ENCODE measurements at regions not wholly inside any gene's neighbourhood (a gene's known extent, or its start where the extent isn't known, plus 50 kb on each side); places are given as distances from the start of the nearest gene placed in this dataset.
"Not testable (repeated sequence)": the region's sequence is repeated elsewhere in the genome, so short reads cannot be mapped to it uniquely, and the experiment has no call there.

DNA sequence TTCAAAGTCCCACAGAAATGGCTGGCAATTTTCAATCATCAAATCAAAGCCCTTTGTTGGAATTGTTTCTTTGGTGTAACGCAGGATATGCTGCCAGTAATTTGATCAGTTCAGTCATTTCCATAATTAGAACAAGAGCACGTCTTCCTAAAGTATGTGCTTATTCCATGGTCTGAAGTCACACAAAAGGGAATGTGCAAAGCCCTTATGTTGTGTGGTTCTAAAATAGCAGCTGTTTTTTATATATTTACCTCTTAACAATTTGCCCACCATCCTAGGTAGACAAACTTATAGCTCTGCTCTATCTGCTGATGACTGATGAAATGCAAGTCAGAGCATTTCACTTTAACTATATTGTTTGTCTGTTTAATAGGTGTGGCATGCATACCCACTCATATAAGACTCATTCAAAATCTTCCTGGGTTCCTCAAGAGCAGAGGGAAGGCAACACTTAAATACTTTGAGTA lies 176.1 kb upstream of the SLC38A2 start:
- DNase-seq (ENCODE audit: low spot score) = peak; percentile 23

DNA sequence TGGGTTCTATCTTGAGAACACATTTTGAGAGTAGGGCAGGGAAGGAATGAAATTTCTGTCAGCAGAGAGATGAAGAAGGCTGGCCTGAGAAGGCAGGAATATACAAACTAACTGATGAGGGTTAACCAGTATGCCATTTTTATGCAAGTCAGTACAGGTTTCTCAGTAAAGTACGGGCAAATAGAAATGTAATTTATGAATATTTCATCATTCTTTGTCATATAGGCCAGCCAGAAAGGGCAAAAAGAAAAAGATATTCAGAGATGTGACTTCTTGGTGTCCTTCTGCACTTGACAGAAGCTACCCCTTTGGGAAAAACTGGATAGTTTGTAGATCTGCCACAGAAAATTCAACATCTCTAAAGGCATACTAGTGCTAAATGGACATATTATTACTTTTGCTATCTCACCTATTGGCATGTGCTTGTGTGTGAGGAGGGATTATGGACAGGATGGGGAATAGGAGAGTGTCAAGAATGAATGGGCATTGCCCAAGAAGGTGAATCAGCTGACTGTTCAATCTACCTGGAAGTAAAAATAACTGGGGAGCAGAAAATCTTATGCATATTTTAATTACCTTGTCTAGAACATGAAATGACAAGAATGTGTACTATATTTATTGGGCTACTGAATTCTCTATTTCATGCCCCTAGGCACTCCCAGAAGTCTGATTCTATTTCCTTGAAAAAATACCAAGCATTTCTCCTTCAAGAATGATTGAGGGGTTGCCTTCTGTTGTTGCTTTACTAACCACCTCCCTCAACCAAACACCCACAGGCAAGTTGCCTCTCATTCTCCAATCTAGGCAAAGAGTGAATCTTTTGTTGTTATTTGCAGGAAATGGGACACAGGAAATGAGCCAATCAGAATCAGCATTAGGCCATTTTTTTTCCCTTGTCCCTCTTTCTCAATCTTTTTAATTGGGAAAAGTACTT lies 175.1 kb upstream of the SLC38A2 start:
- no peak for DNase-seq (ENCODE audit: low spot score)

DNA sequence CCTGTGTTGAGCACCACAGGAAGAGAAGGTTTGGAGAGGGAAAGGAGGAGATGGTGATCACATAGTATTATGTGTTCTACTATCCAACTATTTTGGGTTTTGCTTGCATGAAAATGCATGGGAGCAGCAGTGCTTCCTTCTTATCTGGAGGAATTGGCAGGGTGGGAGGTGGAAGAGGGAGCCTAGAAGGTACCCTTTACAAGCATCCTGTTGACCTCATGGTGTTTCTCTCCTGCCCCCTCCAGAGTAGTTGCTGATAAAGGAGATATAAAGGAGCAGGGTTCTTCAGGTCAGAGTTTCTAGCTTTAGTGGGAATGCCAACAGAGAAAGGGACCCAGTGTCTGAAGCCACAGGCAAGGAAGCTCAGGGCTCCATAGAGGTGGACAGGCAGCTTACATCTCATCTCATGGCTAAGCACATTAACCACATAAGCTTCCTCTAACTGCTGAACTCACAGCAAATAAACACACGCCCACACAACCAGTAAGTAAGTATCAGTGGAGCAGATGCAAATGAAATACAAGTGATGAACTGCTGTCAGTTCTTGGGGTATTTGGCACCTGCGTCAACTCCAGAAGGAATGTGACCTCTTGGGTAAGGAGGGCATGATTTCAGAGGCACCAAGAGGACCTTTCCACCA lies 174.2 kb upstream of the SLC38A2 start:
- peak; percentile 81 for DNase-seq (ENCODE audit: low spot score)

DNA sequence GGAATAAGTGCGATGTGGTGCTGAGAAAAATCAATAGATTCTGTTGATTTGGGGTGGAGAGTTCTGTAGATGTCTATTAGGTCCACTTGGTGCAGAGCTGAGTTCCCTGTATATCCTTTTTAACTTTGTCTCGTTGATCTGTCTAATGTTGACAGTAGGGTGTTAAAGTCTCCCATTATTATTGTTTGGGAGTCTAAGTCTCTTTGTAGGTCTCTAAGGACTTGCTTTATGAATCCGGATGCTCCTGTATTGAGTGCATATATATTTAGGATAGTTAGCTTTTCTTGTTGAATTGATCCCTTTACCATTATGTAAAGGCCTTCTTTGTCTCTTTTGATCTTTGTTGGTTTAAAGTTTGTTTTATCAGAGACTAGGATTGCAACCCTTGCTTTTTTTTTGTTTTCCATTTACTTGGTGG lies 170.8 kb upstream of the SLC38A2 start:
- DNase-seq (ENCODE audit: low spot score) = not testable (repeated sequence)

DNA sequence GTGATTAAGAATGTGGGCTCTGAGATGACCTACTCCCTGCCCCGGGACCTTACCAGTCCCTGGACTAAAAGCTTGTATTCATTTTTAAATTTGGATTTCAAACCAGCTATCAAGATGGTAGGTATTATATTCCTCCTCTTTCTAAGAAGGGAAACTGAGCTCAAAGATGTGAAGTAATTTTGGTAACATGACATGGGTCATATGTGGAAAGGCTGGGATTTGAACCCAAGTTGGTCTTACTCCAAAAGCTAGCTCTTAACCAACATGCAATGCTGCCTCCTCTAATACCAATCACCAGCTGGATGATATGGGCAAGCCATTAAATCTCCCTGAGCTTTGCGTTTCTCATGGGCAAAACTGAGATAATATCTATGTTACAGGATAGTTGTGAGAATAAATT lies 166.4 kb upstream of the SLC38A2 start:
- DNase-seq (ENCODE audit: low spot score) = no peak

DNA sequence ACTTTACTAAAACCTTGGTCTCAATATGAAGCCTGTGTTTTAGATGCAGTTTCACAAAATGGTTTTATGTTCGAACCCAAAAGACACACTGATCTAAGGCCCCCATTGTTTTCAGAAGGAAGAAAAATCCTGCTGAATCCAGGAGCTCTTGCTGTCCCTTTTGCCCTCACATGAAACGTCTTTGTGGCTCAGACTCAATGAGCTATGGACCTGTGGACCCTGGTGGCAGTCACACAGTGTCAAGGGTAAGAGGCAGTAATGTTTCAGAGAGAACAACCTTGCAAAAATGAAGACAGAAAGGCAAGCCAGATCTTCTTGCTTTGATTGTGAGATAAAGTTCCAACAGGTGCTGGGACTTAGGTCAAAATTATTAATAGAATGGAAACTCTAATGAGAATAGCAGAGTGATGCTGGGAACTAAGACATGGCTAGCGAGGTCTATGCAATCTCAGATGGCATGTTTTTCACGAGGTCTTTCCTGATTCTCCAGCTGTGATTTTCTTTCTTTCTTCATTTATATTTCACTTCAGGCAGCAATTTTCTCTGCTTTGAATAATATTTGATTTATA lies 164.9 kb upstream of the SLC38A2 start:
- DNase-seq (ENCODE audit: low spot score) = no peak

DNA sequence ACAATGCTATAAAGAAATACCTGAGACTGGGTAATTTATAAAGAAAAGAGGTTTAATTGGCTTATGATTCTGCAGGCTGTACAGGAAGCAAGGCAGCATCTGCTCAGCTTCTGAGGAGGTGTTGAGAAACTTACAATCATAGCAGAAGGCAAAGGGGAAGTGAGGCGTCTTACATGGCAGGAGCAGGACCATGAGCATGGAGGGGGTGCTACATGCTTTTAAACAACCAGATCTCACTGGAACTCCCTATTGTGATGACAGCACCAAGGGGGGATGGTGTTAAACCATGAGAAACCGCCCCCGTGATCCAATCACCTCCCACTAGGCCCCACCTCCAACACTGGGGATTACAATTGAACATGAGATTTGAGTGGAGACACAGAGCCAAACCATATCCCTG lies 163.7 kb upstream of the SLC38A2 start:
- DNase-seq (ENCODE audit: low spot score) = not testable (repeated sequence)

DNA sequence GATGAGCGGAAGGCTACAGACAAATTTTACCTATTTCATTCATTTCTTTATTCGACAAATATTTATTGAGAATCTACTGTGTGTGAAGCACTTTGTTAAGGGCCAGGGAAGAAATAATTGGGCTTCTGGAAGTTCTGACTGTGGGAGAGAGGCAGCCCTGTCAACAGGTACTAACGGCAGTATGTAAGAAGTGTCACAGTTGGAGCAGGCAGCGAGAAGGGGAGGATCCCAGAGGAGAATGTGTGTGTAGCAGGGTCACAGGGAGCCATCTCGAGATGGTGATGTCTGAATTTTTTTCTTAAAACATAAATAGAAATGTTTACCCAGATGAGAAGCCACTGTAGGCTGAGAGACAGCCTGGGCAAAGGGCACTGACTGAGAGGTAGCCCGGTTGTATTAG lies 163.3 kb upstream of the SLC38A2 start:
- DNase-seq (ENCODE audit: low spot score) = no peak

DNA sequence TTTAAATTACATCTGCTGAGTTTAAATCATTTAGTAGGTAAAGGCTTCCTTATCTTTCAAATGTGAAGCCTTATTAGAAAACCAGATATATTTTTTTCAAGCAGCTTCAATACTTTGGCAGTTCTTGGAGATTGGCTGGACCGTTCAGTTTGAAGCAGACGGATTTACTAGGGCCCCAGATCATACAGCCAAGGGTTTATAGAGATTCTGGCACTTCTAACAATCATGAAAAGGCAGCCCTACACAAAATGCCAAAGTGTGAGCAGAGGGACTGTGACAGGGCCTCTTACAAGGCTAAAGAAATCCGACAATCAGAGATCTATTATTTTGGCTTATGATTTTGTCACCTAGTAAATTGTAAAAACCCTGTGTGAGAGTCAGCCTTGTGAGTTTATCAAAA lies 162.8 kb upstream of the SLC38A2 start:
- no peak for DNase-seq (ENCODE audit: low spot score)

DNA sequence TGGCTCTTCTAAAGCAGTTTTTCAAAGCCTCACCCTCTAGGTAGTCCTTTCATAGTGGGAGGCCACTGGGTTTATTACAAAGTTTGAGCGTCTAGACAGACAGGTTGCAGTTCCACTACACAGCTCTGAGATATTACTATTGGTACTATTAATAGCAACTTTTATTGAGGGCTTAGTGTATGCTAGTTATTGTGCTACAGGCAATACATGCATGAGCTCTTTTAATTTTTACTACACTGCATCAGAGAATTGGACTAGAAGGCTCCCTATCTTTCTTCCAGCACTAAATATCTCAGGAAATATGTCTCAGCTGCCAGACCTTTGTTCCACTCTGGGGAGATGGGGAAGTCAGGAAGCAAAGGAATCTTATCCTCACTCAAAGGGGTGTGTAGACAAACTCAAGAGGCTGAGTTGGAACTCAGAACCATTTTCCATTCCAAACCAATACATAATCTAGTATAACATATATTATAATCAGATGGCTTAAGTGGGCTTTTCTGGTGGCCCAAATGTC lies 161.8 kb upstream of the SLC38A2 start:
- DNase-seq (ENCODE audit: low spot score) = no peak

DNA sequence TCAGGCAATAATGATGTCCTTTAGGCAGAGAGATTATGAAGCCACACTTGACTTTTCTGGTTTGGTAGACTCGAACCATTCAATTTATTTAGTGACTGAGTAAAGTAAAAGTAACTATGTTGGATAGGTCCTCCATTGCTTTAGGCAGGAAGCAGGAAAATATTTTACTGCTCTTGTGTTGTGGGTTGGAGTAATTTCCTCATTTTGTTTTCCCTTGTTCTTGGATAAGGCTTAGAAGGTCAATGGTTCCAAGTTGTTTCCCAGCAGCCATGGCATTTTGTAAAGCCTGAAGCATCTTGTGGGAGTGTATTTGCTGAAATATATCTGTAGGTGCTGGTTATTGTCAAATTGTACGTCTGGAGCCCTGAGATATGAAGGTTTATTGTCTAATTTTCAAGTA lies 161.2 kb upstream of the SLC38A2 start:
- no peak for DNase-seq (ENCODE audit: low spot score)

DNA sequence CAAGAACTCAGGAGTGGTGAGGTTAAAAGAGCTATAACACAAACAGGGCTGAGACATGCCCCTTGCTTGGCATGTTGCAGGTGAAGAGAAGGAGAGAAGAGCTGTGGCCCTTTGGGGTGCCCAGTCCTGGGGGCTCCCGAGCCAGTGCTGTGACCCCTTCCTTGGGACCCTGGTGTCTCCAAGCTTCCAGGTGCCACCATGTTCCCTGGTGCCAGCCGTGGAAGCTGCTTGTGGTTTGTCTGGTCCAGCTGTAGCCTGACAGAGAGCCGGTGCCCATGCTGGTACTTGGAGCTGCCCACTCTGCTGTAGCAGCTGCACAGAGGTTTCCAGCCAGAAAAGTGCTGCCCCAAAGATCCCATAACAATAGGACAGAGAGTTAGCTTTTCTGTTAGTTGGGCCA lies 159.2 kb upstream of the SLC38A2 start:
- DNase-seq (ENCODE audit: low spot score) = no peak

DNA sequence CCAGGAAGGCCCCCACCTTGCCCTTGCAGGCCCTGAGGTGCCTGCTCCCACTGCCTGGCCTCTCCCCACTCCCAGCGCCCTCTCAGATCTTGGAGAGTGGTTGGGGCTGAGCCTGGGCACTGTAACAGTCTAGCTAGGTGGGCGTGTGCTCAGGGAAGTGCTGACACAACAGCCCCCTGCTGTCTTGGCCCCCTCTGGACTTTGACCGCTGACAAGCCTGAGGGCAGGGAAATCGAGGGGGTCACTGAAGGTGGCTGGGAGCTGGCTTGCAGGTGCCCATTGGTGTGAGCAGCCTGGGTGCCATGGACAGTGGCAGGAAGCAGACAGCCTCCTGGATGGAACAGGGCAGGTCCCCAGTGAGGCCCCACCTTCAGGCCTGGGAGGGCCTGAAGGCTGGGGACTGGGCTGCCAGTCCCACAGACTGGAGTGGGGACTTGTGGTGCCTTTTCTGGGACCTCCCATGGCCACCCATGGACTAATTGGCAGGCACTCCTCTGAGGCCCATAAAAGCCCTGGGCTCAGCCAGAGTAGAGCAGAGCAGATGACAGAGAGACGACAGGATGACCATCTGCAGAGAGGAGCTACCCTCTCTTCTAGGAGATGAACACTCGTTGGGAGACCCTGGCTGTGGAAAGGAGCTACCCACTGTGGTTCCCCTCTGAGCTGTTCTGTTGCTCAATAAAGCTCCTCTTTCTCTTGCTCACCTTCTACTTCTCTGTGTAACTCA lies 158.6 kb upstream of the SLC38A2 start:
- no peak for DNase-seq (ENCODE audit: low spot score)

DNA sequence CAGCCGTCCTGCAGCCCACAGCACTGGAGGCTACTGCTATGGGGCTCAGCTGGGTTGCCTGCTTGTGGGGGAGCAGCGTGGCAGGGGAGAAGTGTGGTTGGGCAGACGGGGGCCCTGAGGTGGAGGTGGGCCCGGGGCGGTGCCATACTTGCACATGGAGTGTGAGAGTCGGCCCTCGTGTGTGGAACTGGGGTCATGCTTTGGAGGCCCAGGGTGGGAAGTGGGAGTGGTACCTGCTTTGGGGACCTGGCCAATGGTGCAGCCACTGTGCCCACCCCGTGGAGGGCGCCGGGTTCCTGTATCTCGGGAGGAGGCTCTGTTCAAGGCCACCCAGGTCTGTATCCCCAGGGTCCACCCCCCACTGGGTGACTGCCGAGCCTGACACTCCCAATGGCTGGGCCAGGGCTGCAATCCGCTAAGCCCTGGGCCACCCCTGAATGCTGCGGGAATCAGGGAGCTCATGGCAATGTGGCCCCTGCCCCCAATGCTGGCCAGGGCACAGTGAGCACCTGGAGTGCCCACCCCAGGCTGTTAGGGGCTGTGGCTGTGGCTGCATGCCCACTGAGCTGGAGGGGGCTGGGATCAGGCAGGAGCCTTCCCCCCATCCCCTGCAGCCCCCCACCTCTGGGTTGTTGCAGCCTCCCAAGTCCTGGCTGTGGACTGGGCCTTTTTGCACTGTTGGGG lies 157.9 kb upstream of the SLC38A2 start:
- DNase-seq (ENCODE audit: low spot score) = no peak

DNA sequence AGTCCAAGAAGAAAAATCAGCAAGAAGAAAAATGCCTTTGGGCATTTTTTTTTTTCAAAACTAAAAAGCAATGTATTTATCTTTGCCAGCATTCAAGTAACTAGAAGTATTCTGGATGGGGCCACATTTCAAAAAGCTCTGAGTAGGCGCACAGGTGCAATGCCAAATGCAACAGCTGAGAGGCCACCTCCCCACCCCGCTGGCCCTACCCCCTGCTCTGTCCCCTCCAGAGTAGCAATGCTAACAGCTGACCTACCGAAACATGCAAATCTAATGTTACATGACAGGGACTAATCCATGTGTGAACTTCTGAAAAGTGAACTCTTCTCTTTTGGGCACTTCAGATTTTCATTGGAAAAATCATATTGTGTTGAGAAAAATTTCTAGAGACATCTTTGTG lies 153.7 kb upstream of the SLC38A2 start:
- no peak for DNase-seq (ENCODE audit: low spot score)

DNA sequence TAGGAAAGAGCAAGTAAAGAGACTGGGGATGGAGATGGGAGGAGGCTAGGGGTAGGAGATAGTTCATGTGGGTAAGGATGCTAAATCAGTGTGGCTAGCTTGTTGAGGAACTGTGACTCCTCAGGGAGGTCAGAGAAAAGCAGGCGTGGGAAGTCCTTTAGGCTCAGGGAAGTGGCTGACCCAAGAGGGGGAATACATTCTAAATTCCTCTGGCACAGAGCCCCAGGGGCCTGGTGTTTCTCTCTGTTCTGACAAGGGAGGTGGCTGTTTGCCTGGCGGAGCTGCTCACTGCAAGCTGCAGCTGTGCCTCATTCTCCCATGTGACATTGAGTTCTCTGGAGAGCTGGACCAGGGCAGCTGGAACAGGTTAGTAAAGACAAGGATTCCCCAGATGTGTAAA lies 152.2 kb upstream of the SLC38A2 start:
- DNase-seq (ENCODE audit: low spot score) = no peak

DNA sequence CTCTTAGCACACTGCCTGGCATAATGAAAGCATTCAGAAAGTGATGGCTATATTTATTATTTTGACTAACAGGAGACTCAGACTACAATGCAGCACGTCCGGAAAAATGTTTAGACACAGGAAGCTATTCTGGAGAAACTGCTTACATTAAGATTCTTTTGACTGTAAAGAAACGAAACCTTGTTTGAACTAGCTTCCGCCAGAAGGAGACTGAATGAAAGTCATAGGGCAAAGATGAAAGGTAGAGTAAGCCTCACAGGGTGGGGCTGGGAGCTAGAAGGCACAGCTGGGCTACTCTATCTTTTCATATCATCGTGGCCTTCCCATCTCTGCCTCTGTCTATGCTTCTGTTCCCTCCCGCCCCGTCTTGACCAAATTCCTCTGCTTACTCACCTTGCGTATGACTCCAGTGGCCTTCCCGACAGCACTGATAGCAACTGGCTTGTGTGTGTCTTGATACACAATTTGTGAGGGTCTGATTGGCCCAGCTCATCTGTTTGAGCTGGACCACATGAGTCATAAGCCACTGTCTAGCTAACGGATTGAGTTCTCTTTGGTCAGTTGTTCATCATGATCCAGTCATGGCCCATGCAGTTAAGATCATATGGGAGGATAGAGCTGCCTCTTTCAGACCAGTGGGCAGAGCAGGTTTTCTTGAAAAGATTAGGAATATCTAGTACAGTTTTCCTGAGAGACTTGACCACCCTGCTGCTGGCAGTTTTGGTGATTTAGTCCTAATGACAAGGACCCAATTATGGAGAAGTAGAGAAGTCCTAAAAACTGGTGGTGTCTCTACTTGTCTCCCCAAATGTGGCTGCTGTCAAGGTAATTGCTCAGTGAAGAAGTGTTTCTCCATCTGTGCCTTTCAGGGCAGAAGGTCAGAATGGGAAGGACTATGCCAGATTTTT lies 151.5 kb upstream of the SLC38A2 start:
- DNase-seq (ENCODE audit: low spot score) = peak; percentile 70

DNA sequence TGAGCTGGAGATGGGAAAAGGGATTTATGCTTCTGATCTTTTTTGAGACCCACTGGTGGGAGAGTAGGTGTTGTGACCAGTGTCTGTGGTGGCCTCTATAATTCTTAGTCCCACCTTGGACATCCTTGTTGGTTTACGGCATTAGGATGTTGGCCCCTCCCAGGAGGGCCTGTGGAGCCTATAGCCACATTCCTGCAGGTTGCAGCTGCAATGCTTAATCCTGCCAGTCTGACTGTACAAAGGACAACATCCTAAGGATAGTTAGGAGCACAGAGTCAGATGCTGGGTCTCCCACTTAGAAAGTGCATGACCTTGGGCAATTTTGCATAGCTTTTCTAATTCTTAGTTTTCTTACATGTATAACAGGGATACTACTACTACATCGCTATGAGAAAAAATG lies 150.9 kb upstream of the SLC38A2 start:
- DNase-seq (ENCODE audit: low spot score) = no peak

DNA sequence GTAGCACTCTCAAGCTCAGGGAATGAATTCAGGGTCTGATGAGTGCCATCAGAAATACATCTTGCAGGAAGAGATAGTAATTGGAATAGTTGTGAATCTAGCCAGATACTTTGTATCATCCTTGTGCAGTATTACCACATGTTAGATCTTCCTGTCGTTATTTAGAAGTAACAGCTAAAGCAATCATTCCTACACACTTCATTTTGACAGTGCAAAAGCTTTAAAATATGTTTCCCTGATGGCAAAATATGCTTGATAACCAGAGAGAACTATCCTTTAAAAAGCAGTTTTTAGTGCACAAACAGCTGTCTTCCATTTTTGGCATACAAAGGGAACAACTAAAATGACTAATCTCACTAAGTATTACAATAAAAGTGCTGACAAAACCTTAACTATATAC lies 149.5 kb upstream of the SLC38A2 start:
- DNase-seq (ENCODE audit: low spot score) = no peak

DNA sequence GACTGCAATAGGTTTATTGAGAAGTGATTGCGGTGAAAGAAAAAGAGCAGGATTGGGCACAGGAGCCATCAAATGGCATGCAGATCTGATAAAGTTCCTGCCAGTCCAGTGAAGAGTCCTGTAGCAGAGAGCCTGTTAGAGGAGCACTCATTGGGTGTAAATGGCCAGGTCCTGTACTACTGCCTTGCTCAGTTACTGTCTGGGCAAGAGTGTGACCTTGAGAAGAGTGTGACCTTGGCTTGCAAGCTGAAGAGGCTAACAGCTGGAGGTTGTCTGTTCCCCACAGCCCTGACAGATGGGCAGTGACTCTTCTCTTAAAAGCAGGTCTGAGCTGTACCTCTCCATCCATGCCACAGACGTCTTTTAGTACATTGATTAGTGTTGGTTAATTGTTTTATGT lies 148.6 kb upstream of the SLC38A2 start:
- no peak for DNase-seq (ENCODE audit: low spot score)

DNA sequence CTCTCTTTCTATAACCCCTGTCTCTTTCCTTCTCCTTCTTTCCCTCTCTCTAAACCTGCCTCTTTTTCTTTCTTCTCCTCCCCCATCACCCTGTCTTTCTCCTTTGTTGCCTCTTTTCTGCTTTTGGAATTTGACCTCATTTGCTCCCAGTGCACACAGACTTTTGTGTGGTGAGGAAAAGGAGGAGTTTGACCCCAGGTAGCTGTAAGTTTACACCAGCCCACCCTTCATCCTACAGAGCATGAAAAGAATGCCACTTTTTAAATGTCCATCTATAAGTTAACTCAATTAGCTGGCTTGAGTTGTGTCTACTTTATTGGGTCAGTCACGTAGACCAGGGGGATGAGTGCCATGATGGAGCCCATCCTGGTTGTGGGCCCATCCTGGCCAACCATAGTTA lies 146.8 kb upstream of the SLC38A2 start:
- DNase-seq (ENCODE audit: low spot score) = no peak
